ENCODE measurements at regions not wholly inside any gene's neighbourhood (a gene's known extent, or its start where the extent isn't known, plus 50 kb on each side); places are given as distances from the start of the nearest gene placed in this dataset.

GRCh38 chr10:29081231-29081630 is 207.6 kb upstream of the LYZL1 start:
- DNase-seq (ENCODE audit: low spot score) = no peak

GRCh38 chr10:29081951-29082685 is 206.8 kb upstream of the LYZL1 start:
- no peak for DNase-seq (ENCODE audit: low spot score)

GRCh38 chr10:29083096-29083495 is 205.8 kb upstream of the LYZL1 start:
- DNase-seq (ENCODE audit: low spot score) = no peak

GRCh38 chr10:29084681-29085307 is 204.1 kb upstream of the LYZL1 start:
- DNase-seq (ENCODE audit: low spot score) = no peak

GRCh38 chr10:29089091-29089490 is 199.8 kb upstream of the LYZL1 start:
- no peak for DNase-seq (ENCODE audit: low spot score)

- no peak for DNase-seq (ENCODE audit: low spot score)
Measured at GRCh38 chr10:29096303-29096824, 192.5 kb upstream of the LYZL1 start.

GRCh38 chr10:29098423-29098822 is 190.4 kb upstream of the LYZL1 start:
- DNase-seq (ENCODE audit: low spot score) = no peak

GRCh38 chr10:29099001-29099400 is 189.9 kb upstream of the LYZL1 start:
- no peak for DNase-seq (ENCODE audit: low spot score)

GRCh38 chr10:29099415-29099814 is 189.5 kb upstream of the LYZL1 start:
- DNase-seq (ENCODE audit: low spot score) = no peak

GRCh38 chr10:29100505-29100904 is 188.4 kb upstream of the LYZL1 start:
- no peak for DNase-seq (ENCODE audit: low spot score)

- no peak for DNase-seq (ENCODE audit: low spot score)
Measured at GRCh38 chr10:29102233-29102632, 186.6 kb upstream of the LYZL1 start.

GRCh38 chr10:29102636-29103035 is 186.2 kb upstream of the LYZL1 start:
- no peak for DNase-seq (ENCODE audit: low spot score)

- DNase-seq (ENCODE audit: low spot score) = no peak
Measured at GRCh38 chr10:29104661-29105399, 184.0 kb upstream of the LYZL1 start.

- no peak for DNase-seq (ENCODE audit: low spot score)
Measured at GRCh38 chr10:29105516-29106215, 183.2 kb upstream of the LYZL1 start.

- no peak for DNase-seq (ENCODE audit: low spot score)
Measured at GRCh38 chr10:29106287-29106686, 182.6 kb upstream of the LYZL1 start.

GRCh38 chr10:29107866-29108498 is 180.9 kb upstream of the LYZL1 start:
- DNase-seq (ENCODE audit: low spot score) = no peak

GRCh38 chr10:29109707-29110571 is 178.9 kb upstream of the LYZL1 start:
- no peak for DNase-seq (ENCODE audit: low spot score)

GRCh38 chr10:29112827-29113615 is 175.8 kb upstream of the LYZL1 start:
- DNase-seq (ENCODE audit: low spot score) = no peak

GRCh38 chr10:29113616-29113945 is 175.3 kb upstream of the LYZL1 start:
- no peak for DNase-seq (ENCODE audit: low spot score)

- DNase-seq (ENCODE audit: low spot score) = no peak
Measured at GRCh38 chr10:29114141-29114540, 174.7 kb upstream of the LYZL1 start.
